T-helper 1 cell (primary cell): ENCODE measurements at regions not wholly inside any gene's neighbourhood (a gene's known extent, or its start where the extent isn't known, plus 50 kb on each side); places are given as distances from the start of the nearest gene placed in this dataset.
"Not testable (repeated sequence)": the region's sequence is repeated elsewhere in the genome, so short reads cannot be mapped to it uniquely, and the experiment has no call there.

Experiments
- DNase-seq, 5 donors: peaks; one replicate each; pipeline ENCODE4 v3.0.0-alpha.2; 2012 to 2020

DNA sequence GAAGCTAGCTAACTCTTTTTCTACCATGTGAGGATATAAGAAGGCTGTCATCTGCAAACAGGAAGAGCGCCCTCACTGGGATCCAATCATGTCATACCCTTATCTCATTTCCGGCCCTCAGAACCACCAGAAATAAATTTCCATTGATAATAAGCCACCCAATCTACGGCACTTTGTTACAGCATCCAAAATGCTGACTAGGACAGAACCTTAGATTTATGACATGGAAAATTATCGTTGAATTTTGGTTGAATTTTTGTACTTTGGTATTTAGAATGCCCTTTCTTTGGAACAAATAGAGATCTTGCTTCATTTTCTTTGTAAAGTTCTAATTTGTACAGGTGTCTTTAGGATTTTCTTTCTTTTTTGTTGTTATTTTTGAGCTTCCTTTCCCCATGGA, 53.3 kb upstream of the CYLC2 start:
- DNase-seq: no peak

DNA sequence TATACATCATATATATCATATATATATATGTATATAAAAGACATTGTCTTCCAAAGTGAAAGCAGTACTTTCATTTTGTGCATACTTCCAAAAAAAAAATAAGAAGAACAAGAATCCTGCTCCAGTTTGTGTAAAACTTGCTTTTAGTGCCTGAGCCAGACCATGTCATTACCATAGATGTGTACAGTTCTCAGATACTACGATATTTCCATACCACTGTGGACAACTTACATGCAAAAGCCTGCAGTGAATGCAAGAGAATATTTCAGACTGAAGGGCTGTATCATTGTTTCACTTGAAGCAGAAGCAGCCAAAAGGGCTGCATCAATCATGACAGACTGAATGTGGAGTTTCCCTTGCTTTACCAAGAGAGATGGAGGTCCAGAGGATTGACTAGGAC, 72.6 kb upstream of the CYLC2 start:
- DNase-seq: no peak

DNA sequence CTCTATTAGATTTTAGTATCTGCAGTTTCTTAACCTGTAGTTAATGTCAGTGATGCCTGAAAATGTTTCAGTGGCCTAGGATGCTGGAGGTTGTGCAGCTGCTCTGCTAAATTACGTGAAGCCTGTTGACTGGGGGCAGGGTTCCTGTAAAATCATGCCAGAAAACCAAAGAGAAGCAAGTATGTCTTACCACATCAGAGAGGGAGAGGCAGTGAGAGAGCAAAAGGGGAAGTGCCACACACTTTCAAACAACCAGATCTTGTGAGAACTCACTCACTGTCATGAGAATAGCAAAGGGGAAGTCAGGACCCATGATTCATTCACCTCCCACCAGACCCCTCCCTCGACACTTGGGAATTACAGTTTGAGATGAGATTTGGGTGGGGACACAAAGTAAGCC, 83.9 kb upstream of the CYLC2 start:
- DNase-seq: no peak

DNA sequence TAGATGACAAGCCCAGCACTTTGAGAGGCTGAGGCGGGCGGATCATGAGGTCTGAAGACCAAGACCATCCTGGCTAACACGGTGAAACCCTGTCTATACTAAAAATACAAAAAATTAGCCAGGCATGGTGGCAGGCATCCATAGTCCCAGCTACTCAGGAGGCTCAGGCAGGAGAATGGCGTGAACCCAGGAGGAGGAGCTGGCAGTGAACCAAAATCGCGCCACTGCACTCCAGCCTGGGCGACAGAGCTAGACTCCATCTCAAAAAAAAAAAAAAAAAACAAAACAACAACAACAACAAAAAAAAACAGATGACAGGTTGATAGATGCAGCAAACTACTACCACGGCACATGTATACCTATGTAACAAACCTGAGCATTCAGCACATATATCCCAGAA, 89.3 kb upstream of the CYLC2 start:
- not testable (repeated sequence) for DNase-seq

DNA sequence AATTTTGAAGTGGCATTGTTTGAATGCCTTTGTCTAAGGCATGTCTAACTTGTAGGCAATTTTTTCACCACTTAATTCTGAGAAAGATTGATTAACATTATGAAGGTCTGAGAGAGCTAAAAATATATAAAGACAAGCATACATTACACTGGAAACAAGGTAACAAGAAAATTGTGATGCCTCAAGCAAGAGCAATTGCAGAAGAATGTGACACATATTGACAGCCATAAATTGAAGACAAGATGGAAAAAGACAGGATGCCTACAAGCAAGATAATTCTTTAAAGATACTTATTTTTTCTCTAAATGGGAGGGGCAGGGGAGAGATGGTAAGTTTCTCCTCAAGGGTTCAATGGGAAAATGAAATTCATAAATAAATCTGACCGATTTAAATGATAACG, 103.1 kb upstream of the CYLC2 start:
- DNase-seq: no peak

DNA sequence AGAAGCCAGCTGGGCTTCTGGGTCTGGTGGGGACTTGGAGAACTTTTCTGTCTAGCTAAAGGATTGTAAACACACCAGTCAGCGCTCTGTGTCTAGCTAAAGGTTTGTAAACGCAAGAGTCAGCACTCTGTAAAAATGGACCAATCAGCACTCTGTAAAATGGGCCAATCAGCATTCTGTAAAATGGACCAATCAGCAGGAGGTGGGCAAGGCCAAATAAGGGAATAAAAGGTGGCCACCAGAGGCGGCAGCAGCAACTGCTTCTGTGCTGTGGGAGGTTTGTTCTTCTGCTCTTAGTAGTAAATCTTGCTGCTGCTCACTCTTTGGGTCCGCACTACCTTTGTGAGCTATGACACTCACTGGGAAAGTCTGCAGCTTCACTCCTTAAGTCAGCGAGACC, 106.4 kb upstream of the CYLC2 start:
- DNase-seq: not testable (repeated sequence)

DNA sequence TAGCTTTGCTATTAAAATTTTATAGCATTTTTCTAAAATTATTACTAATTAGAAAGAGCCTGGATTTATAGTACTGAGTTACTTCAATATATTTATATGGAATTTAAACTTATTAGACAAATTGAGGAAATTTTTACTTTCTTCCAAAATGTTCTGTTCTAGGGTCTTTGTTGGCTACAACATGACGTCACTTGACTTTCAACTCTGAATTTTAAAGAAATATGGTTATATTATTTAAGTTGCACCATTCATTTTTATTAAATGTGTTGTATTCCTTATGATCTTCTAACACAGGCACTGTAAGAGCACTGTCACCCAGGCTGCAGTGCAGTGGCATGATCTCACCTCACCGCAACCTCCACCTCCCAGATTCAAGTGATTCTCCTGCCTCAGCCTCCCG, 119.4 kb upstream of the CYLC2 start:
- DNase-seq: no peak

DNA sequence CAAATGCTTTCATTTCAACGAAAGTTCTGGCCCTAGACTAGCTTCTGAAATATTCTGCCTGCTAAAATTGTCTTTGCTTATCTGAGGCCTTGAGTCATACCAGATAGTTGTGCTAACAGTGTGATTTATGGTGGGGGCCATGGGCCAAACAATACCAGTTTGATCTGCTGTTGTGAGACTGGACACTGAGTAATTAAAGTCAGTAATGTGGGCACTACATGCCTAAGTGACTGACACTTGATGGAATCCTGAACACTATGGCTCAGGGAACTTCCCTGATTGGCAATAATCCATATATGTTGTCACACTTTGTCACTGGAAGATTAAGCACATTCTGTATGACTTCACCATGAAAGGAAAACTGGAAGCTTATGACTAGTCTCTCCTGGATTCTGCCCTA, 127.6 kb upstream of the CYLC2 start:
- DNase-seq: no peak

DNA sequence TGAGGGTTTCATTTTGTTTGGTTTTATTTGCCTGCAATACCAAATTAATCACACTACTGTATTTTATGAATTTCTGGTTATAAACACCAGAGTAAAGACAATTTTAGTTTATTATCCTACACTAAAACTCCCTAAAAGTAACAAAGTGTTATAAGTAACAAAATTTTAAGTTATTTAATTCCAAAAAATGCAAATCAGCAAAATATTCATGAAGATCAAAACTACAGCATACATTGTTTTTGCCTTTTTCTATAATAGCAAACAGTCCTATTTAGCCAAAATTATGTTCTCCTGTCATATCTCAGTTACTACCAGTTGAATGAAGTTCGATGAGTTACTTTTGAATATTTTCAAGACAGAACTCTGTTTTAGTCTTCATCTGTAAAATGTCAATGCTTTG, 132.7 kb upstream of the CYLC2 start:
- DNase-seq: no peak

DNA sequence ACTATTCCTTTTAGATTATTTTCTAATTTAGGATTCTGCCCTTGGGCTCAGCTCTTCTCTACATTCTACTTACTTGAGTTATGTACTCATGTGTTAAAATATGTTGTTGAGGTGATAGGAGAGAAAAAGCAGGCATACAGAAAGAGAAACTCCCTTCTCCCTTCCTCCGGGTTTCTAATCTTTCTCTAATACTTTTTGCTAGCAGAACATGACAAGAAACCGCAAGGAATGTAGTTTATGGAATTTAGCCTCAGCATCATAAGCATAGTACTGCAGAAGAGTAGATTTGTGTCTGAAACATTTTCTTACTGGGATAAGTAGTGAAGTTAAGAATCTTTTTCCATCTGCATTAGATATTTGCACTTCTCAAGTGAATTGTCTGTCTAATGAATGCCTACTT, 139.5 kb upstream of the CYLC2 start:
- no peak for DNase-seq

DNA sequence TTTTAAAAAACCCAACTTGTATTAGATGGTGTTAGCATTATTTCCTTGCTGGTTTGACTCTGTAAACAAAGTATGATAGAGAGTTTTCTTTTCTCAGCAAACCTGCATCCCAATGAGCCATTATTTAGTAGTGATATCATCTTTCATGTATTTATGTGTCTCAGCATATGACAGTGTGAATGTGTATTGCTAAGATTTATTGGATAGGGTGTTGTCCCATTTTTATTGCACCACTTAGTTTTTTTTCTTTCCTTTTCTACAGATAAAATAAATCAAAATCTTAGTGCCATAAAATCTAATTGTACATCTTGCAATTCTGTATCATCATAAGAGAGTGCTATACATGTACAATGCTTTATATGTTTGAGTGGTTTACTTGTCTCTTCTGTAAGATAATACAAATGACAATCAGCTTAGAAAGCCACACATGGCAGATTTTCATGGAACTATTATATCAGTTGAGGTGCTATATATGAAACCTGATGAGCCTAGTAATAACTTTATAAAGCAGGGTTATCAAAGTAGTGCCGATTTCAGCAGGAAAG, 149.2 kb upstream of the CYLC2 start:
- DNase-seq: no peak

DNA sequence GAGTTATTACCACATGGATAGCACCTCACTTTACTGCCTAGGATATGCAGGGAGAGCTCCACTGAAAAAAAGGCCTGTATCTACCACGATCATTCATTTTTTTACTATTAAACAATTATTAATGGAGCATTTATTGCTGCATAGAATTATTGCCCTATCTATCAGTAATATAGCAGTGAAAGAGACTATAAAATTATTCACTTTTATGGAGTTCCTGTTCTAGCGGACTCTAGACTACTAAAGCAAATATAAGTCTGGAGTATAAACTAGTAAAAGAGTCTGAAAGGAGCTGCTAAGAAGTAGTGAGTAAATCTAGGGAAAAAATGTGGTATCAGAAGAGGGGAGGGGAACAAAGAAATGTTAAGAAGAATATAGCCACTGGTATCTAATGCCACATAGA, 150.4 kb upstream of the CYLC2 start:
- DNase-seq: no peak

DNA sequence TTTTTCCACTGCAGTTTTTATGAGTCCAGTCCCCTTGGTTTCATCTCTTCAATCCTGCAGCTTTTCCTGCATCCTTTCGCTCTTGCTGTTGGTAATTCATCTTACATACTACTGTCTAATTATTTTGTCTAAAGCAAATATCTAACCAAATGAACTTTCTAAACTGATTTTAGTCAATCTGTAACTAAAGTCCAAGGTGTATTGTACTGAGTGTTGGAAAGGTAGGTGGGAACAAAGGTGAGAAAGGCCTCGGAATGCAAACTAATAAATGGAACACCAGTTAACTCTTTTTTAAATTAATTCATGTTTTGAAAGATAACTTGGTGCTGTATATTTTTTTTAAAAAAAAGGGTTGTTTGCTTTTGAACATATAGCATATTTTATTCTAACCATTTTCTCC, 152.7 kb upstream of the CYLC2 start:
- DNase-seq: no peak

DNA sequence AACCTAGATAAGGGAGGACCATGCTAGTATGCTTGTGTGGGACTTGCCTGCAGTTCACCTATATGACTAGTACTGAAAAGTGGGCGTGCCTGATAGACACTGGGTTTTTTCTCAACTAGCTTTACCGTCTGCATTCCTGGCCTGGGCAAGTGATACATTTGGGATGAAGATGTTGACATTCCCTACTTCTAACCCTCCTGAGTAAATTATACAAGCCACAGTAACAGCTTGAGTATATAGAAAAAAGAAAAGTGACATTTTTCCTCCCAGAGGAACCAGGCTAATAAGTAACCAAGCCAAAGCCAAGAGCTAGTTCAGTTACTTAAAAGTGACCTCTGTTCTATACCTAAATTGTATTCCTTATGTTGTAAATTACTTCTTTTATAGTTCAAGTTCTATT, 153.8 kb upstream of the CYLC2 start:
- no peak for DNase-seq

DNA sequence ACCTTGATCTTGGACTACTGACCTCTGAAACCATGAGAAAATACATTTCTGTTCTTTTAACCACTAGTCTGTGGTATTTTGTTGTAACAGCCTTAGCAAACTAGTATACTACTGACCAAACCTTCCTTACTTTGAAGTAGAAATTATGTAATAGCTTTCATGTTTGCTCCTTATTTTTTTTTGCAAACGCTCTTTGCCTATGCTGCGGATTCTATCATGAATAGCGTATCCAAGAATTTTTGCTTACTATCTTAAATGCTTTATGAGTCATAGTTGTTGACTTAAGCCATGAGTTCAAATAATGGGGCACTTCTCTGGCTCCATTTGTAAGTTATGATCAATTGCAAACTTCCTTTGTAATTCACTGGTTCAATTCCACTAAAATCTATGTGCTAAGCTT, 154.8 kb upstream of the CYLC2 start:
- no peak for DNase-seq

DNA sequence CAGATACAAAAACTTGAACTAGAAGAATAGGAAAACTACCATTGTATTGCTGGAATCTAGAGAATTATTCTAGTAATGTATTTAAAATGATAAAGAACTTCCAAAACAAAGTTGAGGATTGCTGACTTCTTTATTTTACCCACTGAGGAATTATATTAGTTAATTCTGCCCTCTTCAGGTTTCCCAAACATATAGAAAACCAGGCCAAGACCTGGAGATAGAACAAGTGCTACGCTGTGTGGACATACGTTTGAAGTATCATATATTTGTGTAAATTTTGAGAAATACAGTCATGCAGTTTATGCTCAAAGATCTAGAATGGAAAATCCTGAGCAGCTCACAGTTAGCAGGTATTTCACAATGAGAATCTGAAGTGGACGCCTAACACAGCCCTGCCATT, 162.3 kb upstream of the CYLC2 start:
- DNase-seq: no peak

DNA sequence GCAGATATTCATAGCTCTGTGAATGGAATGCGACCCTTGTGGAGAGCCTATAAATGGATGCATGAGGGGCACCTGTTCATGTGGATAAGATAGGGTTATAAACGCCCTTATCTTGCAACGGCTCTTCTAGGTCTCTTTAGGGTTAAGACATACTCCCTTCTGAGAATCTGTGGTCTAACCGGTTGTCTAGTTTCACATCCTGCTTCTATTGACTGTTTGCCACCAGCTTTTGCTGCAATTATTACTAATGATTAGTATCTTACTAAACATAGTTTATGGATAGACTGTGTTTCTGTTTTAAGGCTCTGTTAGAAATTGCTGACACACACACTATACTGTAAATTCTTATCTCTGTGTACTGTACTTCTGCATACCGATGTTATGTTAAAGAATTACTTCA, 198.9 kb upstream of the CYLC2 start:
- no peak for DNase-seq

DNA sequence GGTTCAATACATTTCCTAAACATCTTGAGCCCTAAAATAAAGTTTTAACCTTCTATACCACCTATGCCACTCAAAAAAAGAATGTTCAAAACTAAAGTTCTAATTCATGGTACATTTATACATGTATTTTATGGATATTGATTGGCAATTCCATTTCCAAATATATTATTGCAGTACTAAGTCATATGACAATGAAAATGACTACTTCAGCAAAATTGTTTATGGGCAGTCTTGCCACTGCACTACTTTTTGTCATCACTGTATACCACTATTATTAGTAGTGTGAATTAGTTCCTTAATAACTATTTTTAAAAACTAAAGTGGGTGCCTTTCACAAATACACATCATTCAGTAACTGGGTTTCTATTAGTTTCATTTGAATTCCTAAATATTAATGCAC, 199.6 kb upstream of the CYLC2 start:
- no peak for DNase-seq

DNA sequence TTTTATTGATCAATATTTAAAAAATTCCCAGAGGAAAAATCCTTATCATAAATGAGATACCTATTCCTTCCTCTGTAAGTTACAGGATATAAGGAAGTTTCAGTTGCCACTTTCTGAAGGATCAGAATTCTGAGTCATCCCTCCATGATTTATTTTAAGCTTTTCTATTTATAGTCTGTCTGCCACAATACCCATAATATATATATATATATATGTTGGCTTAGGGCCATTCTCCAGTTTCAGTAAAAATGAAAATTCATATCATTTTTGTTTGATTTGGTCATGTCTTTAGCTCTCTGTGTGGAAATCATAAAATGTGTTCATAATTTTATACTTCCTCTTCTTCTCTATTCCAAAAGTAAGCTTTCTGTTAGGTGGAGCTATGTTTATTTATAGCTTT, 215.8 kb upstream of the CYLC2 start:
- no peak for DNase-seq

DNA sequence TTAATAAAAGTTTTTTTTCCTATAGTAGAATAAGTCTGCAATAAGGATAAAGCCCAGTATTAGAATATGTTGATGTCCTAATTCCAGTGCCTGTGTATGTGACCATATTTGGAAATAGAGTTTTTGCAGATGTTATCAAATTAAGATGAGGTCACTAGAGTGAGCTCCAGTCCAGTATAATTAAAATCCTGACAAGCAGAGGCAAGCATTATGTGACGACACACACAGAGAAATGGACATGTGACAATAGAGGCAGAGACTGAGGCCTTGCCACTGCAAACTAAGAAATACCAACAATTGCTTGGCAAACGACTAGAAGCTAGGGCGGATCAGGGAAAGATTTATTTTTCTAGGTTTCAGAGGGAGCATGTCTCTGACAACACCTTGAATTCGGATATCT, 216.4 kb upstream of the CYLC2 start:
- DNase-seq: no peak

DNA sequence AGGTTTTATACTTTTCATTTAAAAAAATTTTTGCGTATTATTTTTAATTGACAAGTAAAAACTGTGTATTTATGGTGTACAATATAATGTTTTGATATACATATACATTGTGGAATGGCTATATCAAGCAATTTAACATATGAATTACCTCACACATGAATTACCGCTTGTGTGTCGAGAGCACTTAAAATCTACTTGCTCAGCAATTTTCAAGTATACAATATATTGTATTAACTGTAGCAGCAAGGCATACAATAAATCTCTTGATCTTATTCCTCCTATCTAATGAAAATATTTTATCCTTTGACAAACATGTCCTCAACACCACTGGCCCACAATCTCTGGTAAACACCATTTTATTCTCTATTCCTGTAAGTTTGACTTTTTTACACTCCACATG, 224.4 kb upstream of the CYLC2 start:
- DNase-seq: no peak

DNA sequence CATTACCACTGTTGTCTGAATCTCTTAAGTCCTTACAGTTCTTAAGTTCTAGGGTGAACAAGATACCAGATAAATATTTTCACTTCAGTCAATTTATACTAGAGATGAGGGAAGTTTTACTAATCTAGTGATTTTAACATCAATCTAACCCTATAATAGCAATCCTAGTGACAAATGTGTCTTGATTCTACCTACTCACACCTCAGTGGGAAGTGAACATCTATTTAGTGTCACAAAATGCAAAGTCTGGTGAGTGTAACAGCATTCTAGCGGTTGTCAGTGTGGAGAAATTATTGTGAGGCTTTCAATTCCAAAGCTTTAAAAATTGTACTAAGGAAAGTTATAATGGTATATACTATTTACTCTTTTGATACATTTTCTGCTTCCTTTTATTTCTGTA, 225.8 kb upstream of the CYLC2 start:
- DNase-seq: no peak

DNA sequence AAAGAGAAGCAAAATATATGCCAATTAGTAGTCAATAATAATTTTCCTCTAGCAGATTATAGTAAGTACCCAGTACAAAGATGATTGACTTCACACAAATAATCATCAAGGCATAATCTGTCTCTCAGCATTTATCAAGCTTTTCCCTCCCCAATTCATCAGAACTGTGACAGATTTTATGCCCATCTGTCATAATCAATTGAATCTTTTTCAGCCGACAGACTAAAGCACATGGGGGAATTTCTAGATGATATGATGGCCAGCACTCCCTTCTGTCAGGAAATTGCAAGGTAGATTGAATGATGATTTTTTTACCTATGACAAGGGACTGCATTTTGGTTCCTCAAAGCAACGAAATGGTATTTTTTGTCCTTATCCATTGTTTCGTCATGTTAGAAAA, 227.1 kb upstream of the CYLC2 start:
- no peak for DNase-seq

DNA sequence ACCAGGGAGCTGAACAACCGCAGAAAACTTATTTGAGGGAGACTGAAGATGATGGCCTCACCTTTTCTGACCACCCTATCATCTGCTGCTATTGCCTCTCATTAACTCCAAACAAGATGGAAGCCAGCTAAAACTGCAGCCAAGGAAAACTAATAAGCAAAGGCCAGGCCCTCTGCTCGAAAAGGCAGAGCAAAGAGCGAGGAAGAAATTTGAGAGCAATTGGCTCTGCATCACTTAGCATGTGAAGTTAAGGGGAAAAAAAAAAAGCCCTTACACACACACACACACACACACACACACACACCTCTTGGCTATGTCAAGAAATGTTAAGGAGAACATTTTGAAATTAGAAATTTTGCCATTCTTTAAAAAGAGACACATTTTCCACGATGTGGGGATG, 228.1 kb upstream of the CYLC2 start:
- DNase-seq: no peak

DNA sequence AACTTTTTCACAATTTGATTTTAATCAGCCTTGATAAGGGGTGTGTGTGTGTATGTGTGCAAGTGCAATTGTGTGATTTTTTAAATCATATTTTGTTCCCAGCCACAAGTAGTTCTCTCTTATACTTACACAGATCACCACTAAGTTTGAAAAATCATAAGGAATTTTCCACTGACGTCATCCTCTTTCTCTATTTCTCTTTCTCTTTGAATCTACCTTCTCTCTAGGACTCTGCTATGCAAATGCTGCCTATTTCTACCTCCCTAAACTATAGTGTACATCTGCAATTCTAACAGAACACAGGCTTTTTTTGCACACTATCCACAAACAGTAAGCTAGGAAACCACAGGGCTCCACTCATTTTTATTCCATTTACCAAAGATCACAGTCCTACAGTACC, 254.6 kb upstream of the CYLC2 start:
- DNase-seq: no peak

DNA sequence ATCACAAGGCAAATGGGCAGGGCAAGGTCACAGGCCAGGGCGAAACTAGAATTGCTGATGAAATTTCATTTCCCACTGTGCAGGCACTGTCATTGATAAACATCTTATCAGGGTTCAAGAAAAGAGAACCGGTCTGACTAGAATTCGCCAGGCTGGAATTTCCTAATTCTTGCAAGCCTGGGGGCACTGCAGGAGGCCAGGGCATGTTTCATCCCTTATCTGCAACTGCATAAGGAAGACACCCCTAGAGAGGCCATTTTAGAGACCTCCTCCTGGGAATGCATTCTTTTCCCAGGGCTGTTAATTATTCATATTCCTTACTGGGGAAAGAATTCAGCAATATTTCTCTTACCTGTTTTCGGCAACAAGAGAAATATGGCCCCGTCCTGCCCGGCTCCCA, 266.2 kb upstream of the CYLC2 start:
- DNase-seq: no peak
